WTC11 (cell line): ENCODE measurements at regions not wholly inside any gene's neighbourhood (a gene's known extent, or its start where the extent isn't known, plus 50 kb on each side); places are given as distances from the start of the nearest gene placed in this dataset.

Experiments
- ATAC-seq: fragments of 200-7000 bp; cut with Tn5 transposase; 2 replicates; pipeline ENCODE4 v1.10.0; 2021; ENCODE audit warnings: mild to moderate bottlenecking, moderate library complexity
- CTCF ChIA-PET: fragments of 300-600 bp; sonication (Branson Sonifier 250); formaldehyde crosslinking; loops from one replicate; lab custom pipeline; 2021; ENCODE audit warnings: antibody characterized with exemption; lab: Charles Lee
- POLR2A ChIA-PET: fragments of 350-600 bp; sonication (Branson Sonifier 250); formaldehyde crosslinking; loops from one replicate; lab custom pipeline; 2021; ENCODE audit warnings: antibody characterized with exemption; lab: Charles Lee
- DNase-seq: peaks from one replicate; pipeline ENCODE4 v3.0.0; 2021; ENCODE audit warnings: low spot score
- H3K27ac Mint-ChIP-seq: 2 replicates; pipeline ENCODE4 v1.8.0; 2021; ENCODE audit warnings: mixed read lengths
- H3K27me3 Mint-ChIP-seq: 2 replicates; pipeline ENCODE4 v1.8.0; 2021; ENCODE audit warnings: low read depth, mild to moderate bottlenecking, moderate library complexity, mixed read lengths
- H3K36me3 Mint-ChIP-seq: 2 replicates; pipeline ENCODE4 v1.8.0; 2021; ENCODE audit warnings: mixed read lengths
- H3K4me1 Mint-ChIP-seq: 2 replicates; pipeline ENCODE4 v1.8.0; 2022; ENCODE audit warnings: mixed read lengths
- H3K4me3 Mint-ChIP-seq: 2 replicates; pipeline ENCODE4 v1.8.0; 2021; ENCODE audit warnings: mild to moderate bottlenecking, moderate library complexity, mixed read lengths
- H3K9me3 Mint-ChIP-seq: 2 replicates; pipeline ENCODE4 v1.8.0; 2021; ENCODE audit warnings: mixed read lengths
- ATF1 ChIP-seq: sonication (generic); formaldehyde crosslinking; IDR thresholded peaks from 2 replicates; pipeline ENCODE4 v1.8.1; 2023; ENCODE audit warnings: mild to moderate bottlenecking, moderate library complexity, missing genetic modification reagents
- CBFB ChIP-seq: sonication (generic); formaldehyde crosslinking; IDR thresholded peaks from 2 replicates; pipeline ENCODE4 v1.8.1; 2022; ENCODE audit warnings: mild to moderate bottlenecking, low read depth, missing genetic modification reagents
- JAZF1 ChIP-seq: fragments of 250-450 bp; sonication (Bioruptor Pico); IDR thresholded peaks from 2 replicates; pipeline ENCODE4 v1.9.0; 2021; ENCODE audit warnings: moderate library complexity, mild to moderate bottlenecking, inconsistent platforms
- NFYB ChIP-seq: sonication (generic); formaldehyde crosslinking; conservative IDR thresholded peaks from 2 replicates; pipeline ENCODE4 v1.8.0; 2022; ENCODE audit warnings: low read depth, missing genetic modification reagents
- PRRX2 ChIP-seq: fragments of 250-450 bp; sonication (Bioruptor Pico); IDR thresholded peaks from 2 replicates; pipeline ENCODE4 v1.8.0; 2021; ENCODE audit warnings: mild to moderate bottlenecking
- RORB ChIP-seq: fragments of 250-450 bp; sonication (Bioruptor Pico); IDR thresholded peaks from 2 replicates; pipeline ENCODE4 v1.9.0; 2021; ENCODE audit warnings: mild to moderate bottlenecking
- SOX15 ChIP-seq: fragments of 250-450 bp; sonication (Bioruptor Pico); IDR thresholded peaks from 2 replicates; pipeline ENCODE4 v1.9.0; 2021; ENCODE audit warnings: mild to moderate bottlenecking
- TEAD1 ChIP-seq: sonication (generic); formaldehyde crosslinking; IDR thresholded peaks from 2 replicates; pipeline ENCODE4 v1.8.0; 2022; ENCODE audit warnings: mild to moderate bottlenecking, missing genetic modification reagents
- ZBTB21 ChIP-seq: sonication (generic); formaldehyde crosslinking; IDR thresholded peaks from 2 replicates; pipeline ENCODE4 v1.8.1; 2023; ENCODE audit warnings: mild to moderate bottlenecking, missing genetic modification reagents, borderline replicate concordance
- ZNF121 ChIP-seq: sonication (generic); formaldehyde crosslinking; IDR thresholded peaks from 2 replicates; pipeline ENCODE4 v1.8.0; 2023; ENCODE audit warnings: missing genetic modification reagents
- ZNF232 ChIP-seq: sonication (generic); formaldehyde crosslinking; IDR thresholded peaks from 2 replicates; pipeline ENCODE4 v1.8.0; 2022; ENCODE audit warnings: mild to moderate bottlenecking, missing genetic modification reagents
- TF ChIP-seq, protein P1 (sequence below): fragments of 250-450 bp; sonication (Bioruptor Pico); IDR thresholded peaks from 2 replicates; pipeline ENCODE4 v1.9.0; 2021; ENCODE audit warnings: mild to moderate bottlenecking
- TF ChIP-seq, protein P2 (sequence below): sonication (generic); formaldehyde crosslinking; IDR thresholded peaks from 2 replicates; pipeline ENCODE4 v1.8.1; 2022; ENCODE audit warnings: mild to moderate bottlenecking, moderate library complexity, missing genetic modification reagents
- TF ChIP-seq, protein P3 (sequence below): sonication (generic); formaldehyde crosslinking; IDR thresholded peaks from 2 replicates; pipeline ENCODE4 v1.8.1; 2023; ENCODE audit warnings: mild to moderate bottlenecking, missing genetic modification reagents, moderate library complexity
- TF ChIP-seq, protein P4 (sequence below): sonication (generic); formaldehyde crosslinking; IDR thresholded peaks from 2 replicates; pipeline ENCODE4 v1.8.0; 2023; ENCODE audit warnings: mild to moderate bottlenecking, missing genetic modification reagents
- TF ChIP-seq, protein P5 (sequence below): sonication (generic); formaldehyde crosslinking; IDR thresholded peaks from 2 replicates; pipeline ENCODE4 v1.8.1; 2022; ENCODE audit warnings: mild to moderate bottlenecking, missing genetic modification reagents, moderate library complexity, borderline replicate concordance
- TF ChIP-seq, protein P6 (sequence below): sonication (generic); formaldehyde crosslinking; IDR thresholded peaks from 2 replicates; pipeline ENCODE4 v1.8.0; 2022; ENCODE audit warnings: mild to moderate bottlenecking, missing genetic modification reagents
- TF ChIP-seq, protein P7 (sequence below): sonication (generic); formaldehyde crosslinking; IDR thresholded peaks from 2 replicates; pipeline ENCODE4 v1.8.1; 2022; ENCODE audit warnings: low read depth, missing genetic modification reagents, borderline replicate concordance
- TF ChIP-seq, protein P8 (sequence below): sonication (generic); formaldehyde crosslinking; IDR thresholded peaks from 2 replicates; pipeline ENCODE4 v1.8.0; 2022; ENCODE audit warnings: missing genetic modification reagents

DNA sequence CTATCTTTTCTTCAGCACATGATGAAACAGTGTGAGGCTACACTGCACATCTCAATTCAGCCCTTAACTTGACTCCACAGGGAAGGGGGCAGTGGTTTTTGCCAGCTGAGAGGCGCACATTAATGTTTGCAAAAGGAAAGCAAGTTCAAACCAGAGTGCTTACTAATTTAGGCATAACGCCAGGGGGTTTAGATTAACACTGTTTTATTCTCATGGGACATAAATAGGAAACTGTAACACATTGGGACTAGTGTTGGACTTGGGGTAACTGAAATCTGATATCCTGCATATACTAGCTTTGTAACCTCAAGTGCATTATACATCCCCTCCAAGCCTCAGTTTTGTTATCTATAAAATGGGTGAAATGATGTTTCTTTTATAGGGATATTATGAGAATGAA, 821.2 kb upstream of the ID2 start (continued):
- TF ChIP-seq, protein P1, sequence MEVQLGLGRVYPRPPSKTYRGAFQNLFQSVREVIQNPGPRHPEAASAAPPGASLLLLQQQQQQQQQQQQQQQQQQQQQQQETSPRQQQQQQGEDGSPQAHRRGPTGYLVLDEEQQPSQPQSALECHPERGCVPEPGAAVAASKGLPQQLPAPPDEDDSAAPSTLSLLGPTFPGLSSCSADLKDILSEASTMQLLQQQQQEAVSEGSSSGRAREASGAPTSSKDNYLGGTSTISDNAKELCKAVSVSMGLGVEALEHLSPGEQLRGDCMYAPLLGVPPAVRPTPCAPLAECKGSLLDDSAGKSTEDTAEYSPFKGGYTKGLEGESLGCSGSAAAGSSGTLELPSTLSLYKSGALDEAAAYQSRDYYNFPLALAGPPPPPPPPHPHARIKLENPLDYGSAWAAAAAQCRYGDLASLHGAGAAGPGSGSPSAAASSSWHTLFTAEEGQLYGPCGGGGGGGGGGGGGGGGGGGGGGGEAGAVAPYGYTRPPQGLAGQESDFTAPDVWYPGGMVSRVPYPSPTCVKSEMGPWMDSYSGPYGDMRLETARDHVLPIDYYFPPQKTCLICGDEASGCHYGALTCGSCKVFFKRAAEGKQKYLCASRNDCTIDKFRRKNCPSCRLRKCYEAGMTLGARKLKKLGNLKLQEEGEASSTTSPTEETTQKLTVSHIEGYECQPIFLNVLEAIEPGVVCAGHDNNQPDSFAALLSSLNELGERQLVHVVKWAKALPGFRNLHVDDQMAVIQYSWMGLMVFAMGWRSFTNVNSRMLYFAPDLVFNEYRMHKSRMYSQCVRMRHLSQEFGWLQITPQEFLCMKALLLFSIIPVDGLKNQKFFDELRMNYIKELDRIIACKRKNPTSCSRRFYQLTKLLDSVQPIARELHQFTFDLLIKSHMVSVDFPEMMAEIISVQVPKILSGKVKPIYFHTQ (CRISPR knock-in tag) = no peak
- TF ChIP-seq CBFB (CRISPR knock-in tag) (no peak), ZNF232 (CRISPR knock-in tag) (no peak), ATF1 (CRISPR knock-in tag) (no peak)
- TF ChIP-seq, protein P2, sequence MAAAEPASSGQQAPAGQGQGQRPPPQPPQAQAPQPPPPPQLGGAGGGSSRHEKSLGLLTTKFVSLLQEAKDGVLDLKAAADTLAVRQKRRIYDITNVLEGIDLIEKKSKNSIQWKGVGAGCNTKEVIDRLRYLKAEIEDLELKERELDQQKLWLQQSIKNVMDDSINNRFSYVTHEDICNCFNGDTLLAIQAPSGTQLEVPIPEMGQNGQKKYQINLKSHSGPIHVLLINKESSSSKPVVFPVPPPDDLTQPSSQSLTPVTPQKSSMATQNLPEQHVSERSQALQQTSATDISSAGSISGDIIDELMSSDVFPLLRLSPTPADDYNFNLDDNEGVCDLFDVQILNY (CRISPR knock-in tag) = no peak
- TF ChIP-seq, protein P3, sequence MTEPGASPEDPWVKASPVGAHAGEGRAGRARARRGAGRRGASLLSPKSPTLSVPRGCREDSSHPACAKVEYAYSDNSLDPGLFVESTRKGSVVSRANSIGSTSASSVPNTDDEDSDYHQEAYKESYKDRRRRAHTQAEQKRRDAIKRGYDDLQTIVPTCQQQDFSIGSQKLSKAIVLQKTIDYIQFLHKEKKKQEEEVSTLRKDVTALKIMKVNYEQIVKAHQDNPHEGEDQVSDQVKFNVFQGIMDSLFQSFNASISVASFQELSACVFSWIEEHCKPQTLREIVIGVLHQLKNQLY (CRISPR knock-in tag) = no peak
- TF ChIP-seq, protein P4, sequence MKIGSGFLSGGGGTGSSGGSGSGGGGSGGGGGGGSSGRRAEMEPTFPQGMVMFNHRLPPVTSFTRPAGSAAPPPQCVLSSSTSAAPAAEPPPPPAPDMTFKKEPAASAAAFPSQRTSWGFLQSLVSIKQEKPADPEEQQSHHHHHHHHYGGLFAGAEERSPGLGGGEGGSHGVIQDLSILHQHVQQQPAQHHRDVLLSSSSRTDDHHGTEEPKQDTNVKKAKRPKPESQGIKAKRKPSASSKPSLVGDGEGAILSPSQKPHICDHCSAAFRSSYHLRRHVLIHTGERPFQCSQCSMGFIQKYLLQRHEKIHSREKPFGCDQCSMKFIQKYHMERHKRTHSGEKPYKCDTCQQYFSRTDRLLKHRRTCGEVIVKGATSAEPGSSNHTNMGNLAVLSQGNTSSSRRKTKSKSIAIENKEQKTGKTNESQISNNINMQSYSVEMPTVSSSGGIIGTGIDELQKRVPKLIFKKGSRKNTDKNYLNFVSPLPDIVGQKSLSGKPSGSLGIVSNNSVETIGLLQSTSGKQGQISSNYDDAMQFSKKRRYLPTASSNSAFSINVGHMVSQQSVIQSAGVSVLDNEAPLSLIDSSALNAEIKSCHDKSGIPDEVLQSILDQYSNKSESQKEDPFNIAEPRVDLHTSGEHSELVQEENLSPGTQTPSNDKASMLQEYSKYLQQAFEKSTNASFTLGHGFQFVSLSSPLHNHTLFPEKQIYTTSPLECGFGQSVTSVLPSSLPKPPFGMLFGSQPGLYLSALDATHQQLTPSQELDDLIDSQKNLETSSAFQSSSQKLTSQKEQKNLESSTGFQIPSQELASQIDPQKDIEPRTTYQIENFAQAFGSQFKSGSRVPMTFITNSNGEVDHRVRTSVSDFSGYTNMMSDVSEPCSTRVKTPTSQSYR = no peak

DNA sequence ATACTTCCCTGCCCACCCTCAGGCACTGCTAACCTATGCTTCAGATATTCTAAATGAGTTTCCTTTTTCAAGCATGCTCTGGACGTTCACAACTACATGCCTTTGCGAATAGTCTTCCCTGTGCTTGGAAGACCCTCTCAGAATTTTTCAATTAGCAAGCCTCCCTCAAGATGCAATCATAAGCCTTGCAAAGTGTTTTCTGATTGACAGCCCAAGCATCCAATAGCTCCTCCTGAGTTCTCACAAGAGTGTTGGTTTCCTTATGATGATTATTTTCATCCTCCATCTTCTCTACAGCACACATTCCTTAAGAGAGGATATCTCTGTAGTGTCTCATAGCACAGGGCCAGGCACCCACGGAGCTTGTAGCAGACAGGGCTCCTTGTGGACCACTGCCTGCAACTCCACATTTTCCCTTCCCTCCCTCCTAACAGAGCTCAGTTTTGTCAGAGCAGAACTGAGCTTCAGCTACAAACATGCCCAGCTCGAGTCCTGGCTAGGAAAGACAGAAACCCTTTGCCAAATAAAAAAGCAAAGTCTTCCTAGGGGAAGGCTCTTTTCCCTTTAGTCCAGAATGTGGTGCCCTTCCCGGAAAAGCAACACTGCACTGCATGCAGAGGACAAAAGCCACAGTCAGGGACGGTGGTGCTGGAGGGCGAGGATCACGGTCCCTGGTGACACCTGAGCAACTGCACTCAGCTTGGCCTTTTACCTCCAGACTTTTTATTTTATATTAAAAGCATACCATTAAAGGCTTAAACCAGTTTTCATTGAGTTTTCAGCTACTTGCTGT, 819.8 kb upstream of the ID2 start:
- H3K4me3 Mint-ChIP-seq = no peak overlapping the region
- peak overlapping the region; percentile 28; the same call in 1 of the 2 replicates for H3K27ac Mint-ChIP-seq
- POLR2A ChIA-PET = interaction anchor here (0.6 kb wide), 1 partner anchor 29 kb away, joined by 3 read pairs; no protein-coding TSS in a partner anchor
- H3K36me3 Mint-ChIP-seq = peaks cover 30% of the 10 kb centered on the region
- DNase-seq (no peak), ATAC-seq (no peak)
- CTCF ChIA-PET = no interaction called here
- H3K4me1 Mint-ChIP-seq = peaks cover 30% of the 10 kb centered on the region
- no peaks in the 10 kb centered on the region for H3K27me3 Mint-ChIP-seq
- peaks cover 12% of the 10 kb centered on the region; the same call in 1 of the 2 replicates for H3K9me3 Mint-ChIP-seq
- TF ChIP-seq PRRX2 = no peak
- TF ChIP-seq ZNF121 = no peak
- no peak for TF ChIP-seq JAZF1 (CRISPR knock-in tag)
- TF ChIP-seq, protein P5, sequence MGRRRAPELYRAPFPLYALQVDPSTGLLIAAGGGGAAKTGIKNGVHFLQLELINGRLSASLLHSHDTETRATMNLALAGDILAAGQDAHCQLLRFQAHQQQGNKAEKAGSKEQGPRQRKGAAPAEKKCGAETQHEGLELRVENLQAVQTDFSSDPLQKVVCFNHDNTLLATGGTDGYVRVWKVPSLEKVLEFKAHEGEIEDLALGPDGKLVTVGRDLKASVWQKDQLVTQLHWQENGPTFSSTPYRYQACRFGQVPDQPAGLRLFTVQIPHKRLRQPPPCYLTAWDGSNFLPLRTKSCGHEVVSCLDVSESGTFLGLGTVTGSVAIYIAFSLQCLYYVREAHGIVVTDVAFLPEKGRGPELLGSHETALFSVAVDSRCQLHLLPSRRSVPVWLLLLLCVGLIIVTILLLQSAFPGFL (CRISPR knock-in tag) = no peak
- TF ChIP-seq, protein P6, sequence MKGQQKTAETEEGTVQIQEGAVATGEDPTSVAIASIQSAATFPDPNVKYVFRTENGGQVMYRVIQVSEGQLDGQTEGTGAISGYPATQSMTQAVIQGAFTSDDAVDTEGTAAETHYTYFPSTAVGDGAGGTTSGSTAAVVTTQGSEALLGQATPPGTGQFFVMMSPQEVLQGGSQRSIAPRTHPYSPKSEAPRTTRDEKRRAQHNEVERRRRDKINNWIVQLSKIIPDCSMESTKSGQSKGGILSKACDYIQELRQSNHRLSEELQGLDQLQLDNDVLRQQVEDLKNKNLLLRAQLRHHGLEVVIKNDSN (CRISPR knock-in tag) = no peak
- TF ChIP-seq TEAD1 (CRISPR knock-in tag) = no peak
- no peak for TF ChIP-seq ZNF232 (CRISPR knock-in tag)
- TF ChIP-seq SOX15 (CRISPR knock-in tag) = no peak
- no peak for TF ChIP-seq RORB (CRISPR knock-in tag)
- TF ChIP-seq, protein P7, sequence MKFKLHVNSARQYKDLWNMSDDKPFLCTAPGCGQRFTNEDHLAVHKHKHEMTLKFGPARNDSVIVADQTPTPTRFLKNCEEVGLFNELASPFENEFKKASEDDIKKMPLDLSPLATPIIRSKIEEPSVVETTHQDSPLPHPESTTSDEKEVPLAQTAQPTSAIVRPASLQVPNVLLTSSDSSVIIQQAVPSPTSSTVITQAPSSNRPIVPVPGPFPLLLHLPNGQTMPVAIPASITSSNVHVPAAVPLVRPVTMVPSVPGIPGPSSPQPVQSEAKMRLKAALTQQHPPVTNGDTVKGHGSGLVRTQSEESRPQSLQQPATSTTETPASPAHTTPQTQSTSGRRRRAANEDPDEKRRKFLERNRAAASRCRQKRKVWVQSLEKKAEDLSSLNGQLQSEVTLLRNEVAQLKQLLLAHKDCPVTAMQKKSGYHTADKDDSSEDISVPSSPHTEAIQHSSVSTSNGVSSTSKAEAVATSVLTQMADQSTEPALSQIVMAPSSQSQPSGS (CRISPR knock-in tag) = no peak
- TF ChIP-seq ZBTB21 = no peak
- TF ChIP-seq, protein P8, sequence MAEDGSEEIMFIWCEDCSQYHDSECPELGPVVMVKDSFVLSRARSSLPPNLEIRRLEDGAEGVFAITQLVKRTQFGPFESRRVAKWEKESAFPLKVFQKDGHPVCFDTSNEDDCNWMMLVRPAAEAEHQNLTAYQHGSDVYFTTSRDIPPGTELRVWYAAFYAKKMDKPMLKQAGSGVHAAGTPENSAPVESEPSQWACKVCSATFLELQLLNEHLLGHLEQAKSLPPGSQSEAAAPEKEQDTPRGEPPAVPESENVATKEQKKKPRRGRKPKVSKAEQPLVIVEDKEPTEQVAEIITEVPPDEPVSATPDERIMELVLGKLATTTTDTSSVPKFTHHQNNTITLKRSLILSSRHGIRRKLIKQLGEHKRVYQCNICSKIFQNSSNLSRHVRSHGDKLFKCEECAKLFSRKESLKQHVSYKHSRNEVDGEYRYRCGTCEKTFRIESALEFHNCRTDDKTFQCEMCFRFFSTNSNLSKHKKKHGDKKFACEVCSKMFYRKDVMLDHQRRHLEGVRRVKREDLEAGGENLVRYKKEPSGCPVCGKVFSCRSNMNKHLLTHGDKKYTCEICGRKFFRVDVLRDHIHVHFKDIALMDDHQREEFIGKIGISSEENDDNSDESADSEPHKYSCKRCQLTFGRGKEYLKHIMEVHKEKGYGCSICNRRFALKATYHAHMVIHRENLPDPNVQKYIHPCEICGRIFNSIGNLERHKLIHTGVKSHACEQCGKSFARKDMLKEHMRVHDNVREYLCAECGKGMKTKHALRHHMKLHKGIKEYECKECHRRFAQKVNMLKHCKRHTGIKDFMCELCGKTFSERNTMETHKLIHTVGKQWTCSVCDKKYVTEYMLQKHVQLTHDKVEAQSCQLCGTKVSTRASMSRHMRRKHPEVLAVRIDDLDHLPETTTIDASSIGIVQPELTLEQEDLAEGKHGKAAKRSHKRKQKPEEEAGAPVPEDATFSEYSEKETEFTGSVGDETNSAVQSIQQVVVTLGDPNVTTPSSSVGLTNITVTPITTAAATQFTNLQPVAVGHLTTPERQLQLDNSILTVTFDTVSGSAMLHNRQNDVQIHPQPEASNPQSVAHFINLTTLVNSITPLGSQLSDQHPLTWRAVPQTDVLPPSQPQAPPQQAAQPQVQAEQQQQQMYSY (CRISPR knock-in tag) = no peak
- TF ChIP-seq NFYB = no peak
